ENCODE measurements at regions not wholly inside any gene's neighbourhood (a gene's known extent, or its start where the extent isn't known, plus 50 kb on each side); places are given as distances from the start of the nearest gene placed in this dataset.

DNA sequence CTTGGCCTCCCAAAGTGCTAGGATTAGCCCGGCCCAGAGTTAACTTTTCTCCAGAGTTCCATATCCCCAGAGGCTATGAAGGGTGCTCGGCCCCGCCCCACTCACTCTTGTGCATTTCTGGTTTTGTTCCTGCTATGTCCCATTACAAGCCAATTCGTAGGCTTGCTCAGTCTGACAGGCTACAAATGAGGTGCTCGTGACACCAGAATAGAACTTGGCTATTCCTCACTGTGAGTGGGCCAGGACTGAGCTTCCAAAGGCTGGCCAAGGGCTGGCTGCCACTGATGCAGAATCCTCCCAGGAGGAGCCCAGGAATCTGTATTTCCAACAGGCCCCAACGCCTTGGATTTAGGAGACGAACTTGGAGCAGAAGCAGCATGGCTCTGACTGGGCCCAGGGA lies 282.7 kb upstream of the C2CD4B start:
- no peak for DNase-seq

GRCh38 chr15:62449638-62450037 lies 284.6 kb upstream of the C2CD4B start:
- no peak for DNase-seq

- DNase-seq: no peak
Observed at GRCh38 chr15:62450061-62450460, 285.0 kb upstream of the C2CD4B start.

DNA sequence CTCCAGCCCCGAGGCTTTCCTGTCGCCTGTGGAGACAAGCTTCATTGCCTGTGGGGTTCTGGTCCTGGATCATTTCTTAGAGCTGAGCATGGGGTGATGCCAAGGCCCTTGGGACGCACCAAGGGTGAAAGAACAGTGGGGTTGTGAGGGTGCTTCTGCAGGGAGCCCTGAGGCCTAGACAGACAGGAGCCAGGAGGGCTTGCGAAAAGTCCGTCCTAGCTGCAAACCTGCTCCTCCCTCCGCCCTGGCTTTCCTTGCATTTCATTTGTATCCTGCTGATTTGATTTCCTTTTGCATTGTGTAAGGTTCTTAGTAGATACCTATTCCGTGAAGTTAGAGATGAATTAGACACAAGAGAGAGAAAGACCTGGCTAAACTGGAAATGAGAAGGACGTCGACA lies 286.9 kb upstream of the C2CD4B start:
- no peak for DNase-seq

GRCh38 chr15:62452667-62453066 lies 287.6 kb upstream of the C2CD4B start:
- no peak for DNase-seq

DNA sequence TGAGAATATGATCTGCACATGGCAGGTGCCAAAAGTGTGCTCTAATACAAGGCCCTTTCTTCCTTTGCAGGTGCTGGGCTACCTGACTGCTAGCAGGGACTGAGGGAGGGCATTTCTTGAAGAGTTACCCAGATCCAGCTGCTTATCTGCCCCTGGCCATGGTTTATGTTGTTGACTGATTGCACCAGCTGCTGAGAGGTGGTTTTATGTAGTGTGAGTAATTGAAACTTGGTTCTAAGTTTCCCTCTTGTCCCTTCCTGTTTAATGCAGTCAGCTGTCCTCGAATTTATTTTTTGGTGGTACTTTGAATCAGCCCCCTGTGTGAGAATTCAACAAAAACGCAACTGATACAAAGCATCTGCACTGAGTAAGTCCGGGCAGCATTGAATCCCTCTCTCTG lies 288.3 kb upstream of the C2CD4B start:
- no peak for DNase-seq

DNA sequence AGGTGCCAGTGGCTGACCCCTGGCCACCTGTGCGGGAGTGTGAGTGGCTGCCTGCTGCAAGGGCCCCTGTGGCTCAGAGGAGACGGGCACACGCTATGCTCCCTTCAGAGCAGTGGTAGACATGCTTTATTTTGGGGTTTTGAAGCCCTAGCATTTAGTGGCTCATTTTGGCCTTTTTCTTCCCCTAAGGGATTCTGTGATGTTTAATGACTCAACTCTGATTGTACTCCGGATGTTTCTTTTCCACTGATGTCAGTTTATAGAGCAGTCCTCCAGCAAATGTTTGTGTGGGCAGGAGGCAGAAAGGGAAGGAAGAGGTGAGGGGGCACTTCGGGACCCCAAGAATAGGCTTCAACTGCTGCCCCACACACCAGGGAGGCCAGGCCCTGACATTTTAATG lies 288.9 kb upstream of the C2CD4B start:
- no peak for DNase-seq

GRCh38 chr15:62454567-62455172 lies 289.6 kb upstream of the C2CD4B start:
- no peak for DNase-seq

GRCh38 chr15:62455441-62455921 lies 290.4 kb upstream of the C2CD4B start:
- DNase-seq: no peak

- no peak for DNase-seq
Observed at GRCh38 chr15:62456011-62456920, 291.2 kb upstream of the C2CD4B start.

GRCh38 chr15:62457100-62457499 lies 292.0 kb upstream of the C2CD4B start:
- no peak for DNase-seq

DNA sequence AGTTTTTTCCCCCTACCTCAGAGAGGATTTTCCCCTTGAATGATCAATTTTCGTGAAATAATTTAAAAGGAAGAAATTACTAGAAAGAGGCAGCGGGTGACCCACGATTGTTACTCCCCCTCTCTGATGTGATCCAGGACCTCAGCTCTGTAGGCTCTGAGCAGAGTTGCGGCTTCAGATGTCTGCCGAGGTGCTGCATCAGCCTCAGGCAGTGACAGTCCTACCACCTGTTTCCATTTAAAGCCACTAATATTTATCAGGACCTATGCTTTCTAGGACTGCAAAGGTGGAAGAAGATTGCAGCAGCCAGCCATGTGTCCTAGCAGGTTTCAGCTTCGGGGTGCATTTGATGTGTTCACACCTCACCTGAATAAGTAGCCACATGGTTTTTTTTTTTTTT lies 294.8 kb upstream of the C2CD4B start:
- DNase-seq: no peak

- DNase-seq: no peak
Observed at GRCh38 chr15:62462268-62462667, 297.2 kb upstream of the C2CD4B start.

DNA sequence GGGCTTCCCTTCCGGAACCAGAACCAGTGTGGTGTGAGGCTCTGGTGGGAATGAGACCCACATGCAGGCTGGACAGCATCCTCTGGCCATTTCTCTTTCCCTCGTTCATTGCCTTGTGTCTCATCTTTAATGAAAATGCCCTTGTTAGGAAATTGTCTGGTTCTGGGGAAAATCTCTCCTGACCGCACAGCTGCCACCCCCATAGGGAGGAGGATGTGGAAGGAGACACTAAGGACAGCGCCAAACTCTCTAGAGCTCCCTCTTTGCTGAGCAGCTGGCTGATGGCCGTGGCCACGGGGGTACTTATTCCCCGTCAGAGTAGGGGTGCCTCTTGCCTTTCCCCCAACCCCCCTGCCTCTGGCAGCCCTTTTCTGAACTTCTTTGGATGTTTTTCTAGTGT lies 297.6 kb upstream of the C2CD4B start:
- DNase-seq: no peak

- DNase-seq: no peak
Observed at GRCh38 chr15:62464705-62465104, 299.6 kb upstream of the C2CD4B start.

GRCh38 chr15:62465173-62465572 lies 300.1 kb upstream of the C2CD4B start:
- DNase-seq: no peak

DNA sequence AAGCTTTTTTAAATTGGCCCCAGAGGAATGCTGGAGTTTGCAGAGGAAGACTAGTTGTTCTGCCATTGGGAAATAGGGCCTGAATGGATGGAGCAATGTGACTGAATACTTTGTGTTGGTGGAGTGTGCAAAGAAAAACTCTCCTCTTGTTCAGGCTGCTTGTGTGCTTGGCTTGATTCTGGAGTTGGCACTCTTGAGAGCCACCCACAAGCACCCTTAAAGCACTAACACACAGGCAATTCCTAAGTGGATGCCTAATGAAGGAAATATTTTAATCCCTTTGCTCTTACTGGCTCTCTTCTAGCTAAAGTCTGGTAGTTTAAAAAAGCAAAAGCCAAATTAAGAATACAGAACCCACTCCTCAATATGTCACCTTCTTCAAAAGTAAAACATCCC lies 304.4 kb upstream of the C2CD4B start:
- DNase-seq: no peak

GRCh38 chr15:62469874-62470688 lies 305.0 kb upstream of the C2CD4B start:
- DNase-seq: no peak

DNA sequence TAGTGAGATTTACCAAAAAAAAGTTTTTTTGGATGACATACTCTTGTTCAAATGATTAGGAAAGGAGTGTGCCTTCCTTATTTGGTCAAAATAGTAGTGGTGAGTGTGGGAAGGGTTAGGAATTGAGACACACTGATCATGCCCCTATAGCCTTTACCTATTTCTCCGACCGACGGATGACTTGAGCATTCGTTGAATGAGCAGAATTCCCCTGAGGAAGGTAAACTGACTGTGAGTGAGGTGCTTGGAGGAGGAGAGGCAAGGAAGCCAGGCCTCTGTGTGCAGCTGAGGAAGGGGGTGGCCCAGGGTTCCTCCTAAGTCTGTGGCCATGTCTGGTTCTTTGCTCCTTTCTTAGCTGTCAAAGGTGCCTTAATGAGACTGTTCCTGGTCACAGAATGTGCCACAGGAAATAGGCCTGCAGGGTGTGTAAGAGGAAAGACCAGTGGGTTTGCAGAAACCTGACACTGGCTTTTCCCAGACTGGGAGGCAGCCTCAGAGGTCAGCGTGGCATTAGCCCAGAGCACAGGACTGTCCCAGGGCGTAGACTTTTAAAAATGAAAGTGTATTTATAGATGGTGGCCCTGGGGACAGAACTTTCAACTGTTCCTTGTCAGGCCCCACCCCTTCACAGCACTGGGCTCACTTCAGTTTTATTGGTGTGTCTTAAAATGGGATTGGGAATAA lies 307.7 kb upstream of the C2CD4B start:
- no peak for DNase-seq

- no peak for DNase-seq
Observed at GRCh38 chr15:62474021-62474770, 309.1 kb upstream of the C2CD4B start.

GRCh38 chr15:62474771-62475124 lies 309.7 kb upstream of the C2CD4B start:
- DNase-seq: no peak

DNA sequence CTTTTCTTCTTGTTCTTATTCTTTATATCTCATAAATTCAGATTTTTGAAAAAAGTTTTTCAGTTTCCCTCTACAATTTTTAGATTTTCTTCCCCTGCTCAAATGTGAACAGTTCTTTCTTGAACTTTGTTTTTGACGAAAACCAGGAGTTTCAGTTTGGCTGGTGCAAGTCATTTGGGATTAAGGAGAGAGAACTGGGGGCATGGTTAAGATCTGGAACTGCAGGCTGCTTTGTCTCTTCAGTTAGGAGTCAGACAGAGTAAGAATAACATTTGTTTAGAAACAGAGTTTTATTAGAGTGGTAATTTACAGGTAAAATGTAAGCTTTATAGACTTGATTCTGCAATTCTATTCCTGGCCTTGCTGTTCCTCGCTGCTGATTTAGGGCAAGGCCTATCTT lies 310.5 kb upstream of the C2CD4B start:
- DNase-seq: no peak
